Muscle of leg (tissue), 3 donors: ENCODE measurements at regions not wholly inside any gene's neighbourhood (a gene's known extent, or its start where the extent isn't known, plus 50 kb on each side); places are given as distances from the start of the nearest gene placed in this dataset.

ENCODE experiments used
- DNase-seq: peaks from one replicate; pipeline ENCODE4 v3.0.0; 2013
- H3K27ac ChIP-seq: one replicate; pipeline ENCODE4 v1.5.1; 2013; ENCODE audit warnings: mild to moderate bottlenecking, low read length, control low read depth
- H3K27me3 ChIP-seq: one replicate; pipeline ENCODE4 v1.6.1; 2013; ENCODE audit warnings: low read length; ENCODE audit not compliant: control insufficient read depth, insufficient read depth
- H3K36me3 ChIP-seq: one replicate; pipeline ENCODE4 v1.6.1; 2013; ENCODE audit warnings: low read length; ENCODE audit not compliant: control insufficient read depth, insufficient read depth
- H3K4me1 ChIP-seq: one replicate; pipeline ENCODE4 v1.6.1; 2013; ENCODE audit warnings: low read length; ENCODE audit not compliant: control insufficient read depth, insufficient read depth
- H3K4me3 ChIP-seq: one replicate; pipeline ENCODE4 v1.5.1; 2013; ENCODE audit warnings: low read length, control low read depth
- H3K9me3 ChIP-seq: replicated peaks from 2 replicates; pipeline ENCODE4 v1.6.1; 2013; ENCODE audit warnings: low read depth, low read length; ENCODE audit not compliant: control insufficient read depth
- WGBS: methylation state at CpG from one replicate; pipeline ENCODE4 v1.1.5; 2013; ENCODE audit warnings: missing lambda C conversion rate; ENCODE audit not compliant: insufficient coverage; 5-methylcytosine and 5-hydroxymethylcytosine counted together

- Histone ChIP-seq H3K36me3 (no peaks in the 10 kb centered on the region), H3K9me3 (no peaks in the 10 kb centered on the region), H3K4me3 (no peak overlapping the region), H3K27ac (no peak overlapping the region), H3K4me1 (peaks cover 15% of the 10 kb centered on the region), H3K27me3 (no peaks in the 10 kb centered on the region)
- DNase-seq: no peak
- 80% methylated on average over 1 of the region's 2 CpGs for WGBS
Observed at GRCh38 chr3:193836511-193836910, 243.5 kb downstream of the OPA1 start.

- Histone ChIP-seq H3K4me3 (no peak overlapping the region), H3K9me3 (no peaks in the 10 kb centered on the region), H3K27me3 (no peaks in the 10 kb centered on the region), H3K4me1 (peaks cover 15% of the 10 kb centered on the region), H3K27ac (no peak overlapping the region), H3K36me3 (no peaks in the 10 kb centered on the region)
- DNase-seq: no peak
- 81% methylated on average over 4 of the region's 7 CpGs for WGBS
Observed at GRCh38 chr3:193836918-193837317, 243.9 kb downstream of the OPA1 start.

GRCh38 chr3:193837347-193837827 lies 244.4 kb downstream of the OPA1 start:
- H3K27me3 ChIP-seq: no peaks in the 10 kb centered on the region
- H3K36me3 ChIP-seq: no peaks in the 10 kb centered on the region
- peaks cover 15% of the 10 kb centered on the region for H3K4me1 ChIP-seq
- no peak overlapping the region for H3K27ac ChIP-seq
- no peak overlapping the region for H3K4me3 ChIP-seq
- H3K9me3 ChIP-seq: no peaks in the 10 kb centered on the region
- 100% methylated on average over 2 of the region's 6 CpGs for WGBS
- no peak for DNase-seq

GRCh38 chr3:193840111-193840641 lies 247.2 kb downstream of the OPA1 start:
- no CpG with 5 or more reads among the region's 2 CpGs for WGBS
- Histone ChIP-seq H3K27ac (no peak overlapping the region), H3K9me3 (no peaks in the 10 kb centered on the region), H3K27me3 (no peaks in the 10 kb centered on the region), H3K4me1 (peaks cover 15% of the 10 kb centered on the region), H3K36me3 (no peaks in the 10 kb centered on the region), H3K4me3 (no peak overlapping the region)
- no peak for DNase-seq

- H3K36me3 ChIP-seq: no peaks in the 10 kb centered on the region
- H3K9me3 ChIP-seq: no peaks in the 10 kb centered on the region
- H3K27ac ChIP-seq: no peak overlapping the region
- H3K27me3 ChIP-seq: peaks cover 2% of the 10 kb centered on the region
- DNase-seq: no peak
- no peak overlapping the region for H3K4me3 ChIP-seq
- peaks cover 15% of the 10 kb centered on the region for H3K4me1 ChIP-seq
- 75% methylated on average over 3 of the region's 4 CpGs for WGBS
Observed at GRCh38 chr3:193841581-193841980, 248.6 kb downstream of the OPA1 start.

- no peak overlapping the region for H3K27ac ChIP-seq
- WGBS: 72% methylated on average over 13 of the region's 16 CpGs
- no peaks in the 10 kb centered on the region for H3K36me3 ChIP-seq
- no peak overlapping the region for H3K4me3 ChIP-seq
- peak; percentile 51 for DNase-seq
- H3K9me3 ChIP-seq: no peaks in the 10 kb centered on the region
- peaks cover 15% of the 10 kb centered on the region for H3K4me1 ChIP-seq
- peaks cover 2% of the 10 kb centered on the region for H3K27me3 ChIP-seq
Observed at GRCh38 chr3:193842029-193842798, 249.2 kb downstream of the OPA1 start.

GRCh38 chr3:193842832-193843473 lies 249.9 kb downstream of the OPA1 start:
- 76% methylated on average over 12 of the region's 13 CpGs for WGBS
- Histone ChIP-seq H3K27me3 (peaks cover 2% of the 10 kb centered on the region), H3K27ac (no peak overlapping the region), H3K4me1 (peaks cover 15% of the 10 kb centered on the region), H3K4me3 (no peak overlapping the region), H3K36me3 (no peaks in the 10 kb centered on the region), H3K9me3 (no peaks in the 10 kb centered on the region)
- DNase-seq: no peak

- H3K27me3 ChIP-seq: peaks cover 2% of the 10 kb centered on the region
- DNase-seq: no peak
- H3K9me3 ChIP-seq: no peaks in the 10 kb centered on the region
- 76% methylated on average over 5 of the region's 5 CpGs for WGBS
- no peaks in the 10 kb centered on the region for H3K36me3 ChIP-seq
- H3K4me1 ChIP-seq: peaks cover 15% of the 10 kb centered on the region
- no peak overlapping the region for H3K27ac ChIP-seq
- no peak overlapping the region for H3K4me3 ChIP-seq
Observed at GRCh38 chr3:193843474-193844301, 250.7 kb downstream of the OPA1 start.

GRCh38 chr3:193844472-193844871 lies 251.5 kb downstream of the OPA1 start:
- no peaks in the 10 kb centered on the region for H3K9me3 ChIP-seq
- 56% methylated on average over 2 of the region's 3 CpGs for WGBS

GRCh38 chr3:193845144-193845543 lies 252.1 kb downstream of the OPA1 start:
- H3K9me3 ChIP-seq: no peaks in the 10 kb centered on the region
- peaks cover 15% of the 10 kb centered on the region for H3K4me1 ChIP-seq
- H3K27me3 ChIP-seq: peaks cover 2% of the 10 kb centered on the region
- no peak overlapping the region for H3K4me3 ChIP-seq
- DNase-seq: no peak
- H3K36me3 ChIP-seq: no peaks in the 10 kb centered on the region
- WGBS: no CpG with 5 or more reads among the region's 4 CpGs
- H3K27ac ChIP-seq: no peak overlapping the region

More at GRCh38 chr3:193844472-193844871, 251.5 kb downstream of the OPA1 start:
- H3K27ac ChIP-seq: no peak overlapping the region
- H3K36me3 ChIP-seq: no peaks in the 10 kb centered on the region
- peaks cover 2% of the 10 kb centered on the region for H3K27me3 ChIP-seq
- no peak overlapping the region for H3K4me3 ChIP-seq
- H3K4me1 ChIP-seq: peaks cover 15% of the 10 kb centered on the region
- no peak for DNase-seq
